ENCODE measurements at regions not wholly inside any gene's neighbourhood (a gene's known extent, or its start where the extent isn't known, plus 50 kb on each side); places are given as distances from the start of the nearest gene placed in this dataset.

DNA sequence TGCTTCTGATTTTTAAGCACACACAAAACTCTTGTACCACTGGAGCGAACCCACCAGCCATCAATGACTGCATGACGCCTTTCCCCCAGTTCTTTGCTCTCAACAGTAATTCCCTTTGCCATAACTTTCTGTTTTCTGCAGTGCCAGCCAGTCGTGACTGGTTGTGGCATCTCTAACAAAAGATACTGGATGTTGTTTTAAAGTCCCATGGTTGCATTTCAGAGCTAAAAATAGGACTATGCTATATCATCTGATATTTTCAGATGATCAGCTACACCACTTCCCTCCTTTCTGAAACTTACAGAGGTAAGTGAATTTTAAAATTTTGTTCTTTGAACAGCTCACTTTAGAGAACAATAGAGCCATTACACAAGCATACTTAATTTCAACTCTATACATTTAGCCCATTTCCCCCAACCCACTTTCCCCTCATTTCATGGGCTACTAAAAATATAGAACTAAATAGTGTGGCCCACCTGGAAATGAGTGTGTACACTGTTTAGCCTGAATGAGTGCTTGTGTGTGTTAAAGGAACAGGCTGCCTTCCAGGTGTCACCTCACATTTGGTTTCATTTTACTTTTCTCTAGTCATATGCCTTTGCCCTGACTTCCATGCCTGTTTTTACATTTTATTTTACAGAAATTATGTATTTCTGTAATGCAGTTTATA, 136.9 kb upstream of the ZC3H12C start:
- TF ChIP-seq POLR2A (IDR thresholded peaks at IDR 0.05) (no peak), CTCF (IDR thresholded peaks at IDR 0.05) (no peak)

All from ovary (tissue), 3 donors.